ENCODE measurements at regions not wholly inside any gene's neighbourhood (a gene's known extent, or its start where the extent isn't known, plus 50 kb on each side); places are given as distances from the start of the nearest gene placed in this dataset.

- no peak for DNase-seq (ENCODE audit: extremely low read depth in 1 of 2, low read depth in 1 of 2)
Measured at GRCh38 chr13:107866941-107867623, 348.3 kb downstream of the LIG4 start.

GRCh38 chr13:107866032-107866940 is 349.1 kb downstream of the LIG4 start:
- no peak for DNase-seq (ENCODE audit: extremely low read depth in 1 of 2, low read depth in 1 of 2)

DNA sequence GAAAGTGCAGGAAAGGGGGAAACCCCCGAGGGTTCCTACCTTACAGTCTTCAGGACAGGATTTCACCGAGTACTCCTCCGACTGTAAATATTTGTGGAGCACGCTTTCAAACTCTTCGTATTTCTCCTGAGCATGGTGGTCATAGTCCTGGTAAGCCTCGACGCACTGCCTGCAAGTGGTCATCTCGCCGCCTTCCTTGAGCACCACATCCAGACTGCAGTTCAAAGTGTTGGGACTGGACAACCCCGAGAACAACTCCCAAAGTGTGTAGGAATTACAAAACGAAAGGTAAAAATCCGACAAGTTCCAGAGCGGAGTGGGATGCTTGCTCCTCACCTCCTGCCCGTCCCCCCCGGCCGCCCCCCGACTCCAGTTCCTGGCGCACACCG is 349.7 kb downstream of the LIG4 start:
- DNase-seq (ENCODE audit: extremely low read depth in 1 of 2, low read depth in 1 of 2), result no peak

DNA sequence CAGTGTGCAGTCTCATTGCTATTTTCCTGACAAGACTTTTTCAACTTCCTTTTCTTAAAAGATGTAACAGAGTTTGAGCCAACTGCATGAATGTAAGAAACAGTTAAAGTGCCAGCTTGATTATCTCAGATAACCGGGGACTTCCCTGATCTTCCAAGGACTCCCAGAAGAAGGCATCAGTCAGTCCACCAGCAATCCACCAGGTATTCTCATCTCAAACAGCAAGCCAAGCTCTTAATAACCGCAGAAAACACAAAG is 350.1 kb downstream of the LIG4 start:
- DNase-seq (ENCODE audit: extremely low read depth in 1 of 2, low read depth in 1 of 2), result no peak

DNA sequence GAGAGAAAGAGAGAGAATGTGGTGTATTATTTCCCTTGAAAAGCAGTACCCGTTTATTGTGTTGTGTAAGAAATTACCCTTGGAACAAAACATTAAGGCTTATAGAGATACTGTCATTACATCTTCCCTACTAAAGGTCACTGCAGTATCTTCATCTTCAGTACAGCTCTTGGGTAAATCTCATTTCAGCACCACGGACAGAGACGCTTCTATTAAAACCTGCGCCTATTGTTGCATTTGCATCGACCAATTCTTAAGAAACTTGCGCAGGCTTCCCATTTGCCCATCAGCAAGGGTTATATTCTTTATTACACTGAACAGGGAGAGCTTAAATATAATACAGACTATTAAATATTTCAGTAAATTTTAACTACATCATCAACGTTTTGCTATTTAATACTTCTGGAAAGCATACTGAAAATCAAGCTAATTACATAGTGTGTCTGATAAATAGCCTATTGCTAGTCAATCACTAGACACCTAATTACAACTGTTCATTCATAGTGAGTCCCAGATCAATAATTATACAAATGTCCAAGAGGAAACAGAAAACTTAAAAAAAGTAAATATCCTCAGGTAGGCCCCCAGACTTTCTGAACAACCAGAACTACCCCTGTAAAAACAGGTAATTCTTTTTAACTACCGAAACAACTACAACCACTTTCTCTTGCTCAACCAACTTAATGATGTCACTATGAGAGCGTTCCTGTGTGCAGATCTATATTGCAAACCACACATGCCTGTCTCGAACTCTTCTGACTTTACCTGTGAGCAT is 350.6 kb downstream of the LIG4 start:
- no peak for DNase-seq (ENCODE audit: extremely low read depth in 1 of 2, low read depth in 1 of 2)

DNA sequence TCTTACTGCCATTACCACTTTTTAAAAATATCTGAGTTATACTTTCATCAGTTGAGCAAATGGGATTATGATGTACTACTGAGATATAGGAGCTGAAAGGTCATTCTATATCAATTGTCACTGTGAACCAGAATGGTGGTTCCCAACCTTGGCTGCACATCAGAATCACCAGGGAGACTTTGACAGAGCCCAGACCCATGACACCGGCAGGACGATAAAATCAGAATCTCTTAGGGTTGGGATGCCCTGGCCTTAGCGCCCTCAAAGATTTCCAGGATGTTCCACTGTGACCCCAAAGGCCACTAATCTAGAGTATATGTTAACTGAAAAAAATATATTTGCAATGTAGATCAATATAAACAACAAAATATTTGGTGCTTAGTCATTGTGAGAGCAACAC is 355.1 kb downstream of the LIG4 start:
- DNase-seq (ENCODE audit: extremely low read depth in 1 of 2, low read depth in 1 of 2), result no peak

DNA sequence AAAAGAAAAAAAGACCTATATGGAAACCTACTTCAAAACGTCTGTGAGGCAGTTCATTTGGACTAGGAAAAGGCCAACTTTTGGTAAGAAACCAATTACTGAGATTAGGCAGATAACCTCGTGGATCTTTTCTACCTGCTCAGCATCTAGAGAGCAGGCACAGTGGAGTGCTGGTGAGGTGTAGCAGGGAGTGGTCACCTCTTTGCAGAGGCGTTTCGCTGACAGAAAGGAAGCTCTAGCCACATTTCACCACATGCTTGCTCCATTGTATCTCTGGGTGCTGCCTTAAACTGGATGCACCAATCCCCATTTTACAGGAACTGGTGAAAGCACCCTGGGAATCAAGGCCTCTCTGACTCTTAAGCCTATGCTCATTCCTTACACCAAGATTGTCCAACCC is 360.5 kb downstream of the LIG4 start:
- DNase-seq (ENCODE audit: extremely low read depth in 1 of 2, low read depth in 1 of 2), result no peak

DNA sequence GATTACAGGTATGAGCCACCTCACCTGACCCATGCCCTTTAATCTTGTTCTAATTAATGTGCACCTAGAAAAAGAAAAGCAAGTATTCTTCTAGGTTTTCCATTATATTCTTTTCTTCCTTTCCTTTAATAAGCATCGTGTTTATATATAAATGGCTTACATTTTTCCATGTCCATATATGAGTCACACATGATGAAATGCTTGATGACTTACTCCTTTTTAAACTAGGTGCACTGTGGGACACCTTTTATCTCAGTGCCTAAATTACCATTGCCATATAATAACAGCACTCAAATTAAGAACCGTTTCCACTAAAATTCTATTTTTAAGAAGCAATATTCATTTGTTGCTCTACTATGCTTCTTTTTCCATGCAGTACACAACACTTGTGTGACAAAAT is 363.3 kb downstream of the LIG4 start:
- no peak for DNase-seq (ENCODE audit: extremely low read depth in 1 of 2, low read depth in 1 of 2)

DNA sequence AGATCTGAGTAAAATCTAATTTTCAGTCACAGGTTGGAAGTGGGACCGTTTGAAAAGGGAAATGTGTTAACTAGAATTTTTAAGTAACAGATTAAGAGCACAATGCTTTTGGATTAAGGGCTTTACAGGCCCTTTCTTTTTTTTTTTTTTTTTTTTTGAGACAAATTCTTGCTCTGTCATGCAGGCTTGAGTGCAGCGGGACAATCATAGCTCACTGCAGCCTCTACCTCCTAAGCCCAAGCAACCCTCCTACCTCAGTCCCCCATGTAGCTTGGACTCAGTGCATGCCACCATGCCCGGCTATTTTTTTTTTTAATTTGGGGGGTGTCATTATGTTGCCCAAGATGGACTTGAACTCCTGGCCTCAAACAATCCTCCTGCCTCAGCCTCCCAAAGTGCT is 363.7 kb downstream of the LIG4 start:
- no peak for DNase-seq (ENCODE audit: extremely low read depth in 1 of 2, low read depth in 1 of 2)

DNA sequence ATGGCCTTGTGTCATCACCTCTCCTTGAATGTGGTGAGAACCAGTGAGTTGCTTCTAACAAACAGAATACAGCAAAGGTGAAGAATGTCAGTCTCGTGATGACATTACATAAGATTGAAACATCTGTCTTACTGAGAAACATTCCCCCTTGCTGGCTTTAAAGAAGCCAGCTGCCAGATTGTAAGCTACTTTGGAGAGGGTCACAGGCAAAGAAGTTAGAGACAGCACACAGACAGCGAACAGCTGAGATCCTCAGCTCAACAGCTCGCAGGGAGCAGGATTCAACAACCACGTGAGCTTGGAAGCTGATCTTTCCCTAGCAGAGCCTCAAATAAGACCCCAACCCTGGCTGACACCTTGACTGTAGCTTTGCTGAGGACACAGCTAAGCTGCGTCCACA is 367.9 kb downstream of the LIG4 start:
- no peak for DNase-seq (ENCODE audit: extremely low read depth in 1 of 2, low read depth in 1 of 2)

- no peak for DNase-seq (ENCODE audit: extremely low read depth in 1 of 2, low read depth in 1 of 2)
Measured at GRCh38 chr13:107846642-107847041, 368.7 kb downstream of the LIG4 start.

GRCh38 chr13:107845911-107846310 is 369.4 kb downstream of the LIG4 start:
- DNase-seq (ENCODE audit: extremely low read depth in 1 of 2, low read depth in 1 of 2), result no peak

DNA sequence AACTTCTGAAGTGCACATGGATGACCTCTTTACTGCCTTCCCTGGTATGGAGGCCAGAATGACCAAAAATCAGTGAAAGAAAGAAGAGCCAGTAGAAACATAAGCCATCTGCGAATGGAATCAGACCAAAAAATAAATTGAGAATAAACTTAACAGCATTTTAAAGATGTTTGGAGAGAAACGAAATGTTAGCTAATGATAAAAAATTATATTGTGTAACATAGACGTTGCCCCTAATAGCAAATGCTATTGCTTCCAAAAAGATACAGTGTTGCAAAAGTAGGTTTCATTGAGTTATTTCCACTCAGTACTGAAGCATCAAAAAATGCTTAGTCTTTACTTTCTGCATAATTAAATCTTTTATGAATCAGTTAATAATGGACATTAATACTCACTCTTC is 371.7 kb downstream of the LIG4 start:
- no peak for DNase-seq (ENCODE audit: extremely low read depth in 1 of 2, low read depth in 1 of 2)

DNA sequence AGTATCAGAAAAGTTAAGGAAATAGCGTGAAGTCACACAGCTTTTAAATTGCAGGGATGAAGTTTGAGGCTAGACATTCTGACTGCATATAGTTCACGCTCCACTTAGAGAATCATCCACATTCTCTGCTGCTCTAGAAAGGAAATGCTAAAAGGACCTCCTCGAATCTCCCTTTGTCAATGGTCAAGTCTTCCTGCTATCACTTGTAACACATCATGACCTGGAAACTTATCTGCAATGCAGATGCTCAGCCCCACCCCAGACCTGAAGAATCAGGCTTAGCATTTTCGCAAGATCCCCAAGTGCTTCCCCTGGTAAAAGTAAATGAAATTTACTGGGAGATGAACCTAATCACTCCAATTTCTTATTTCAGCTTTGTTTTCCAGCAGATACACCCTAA is 372.1 kb downstream of the LIG4 start:
- DNase-seq (ENCODE audit: extremely low read depth in 1 of 2, low read depth in 1 of 2), result no peak

DNA sequence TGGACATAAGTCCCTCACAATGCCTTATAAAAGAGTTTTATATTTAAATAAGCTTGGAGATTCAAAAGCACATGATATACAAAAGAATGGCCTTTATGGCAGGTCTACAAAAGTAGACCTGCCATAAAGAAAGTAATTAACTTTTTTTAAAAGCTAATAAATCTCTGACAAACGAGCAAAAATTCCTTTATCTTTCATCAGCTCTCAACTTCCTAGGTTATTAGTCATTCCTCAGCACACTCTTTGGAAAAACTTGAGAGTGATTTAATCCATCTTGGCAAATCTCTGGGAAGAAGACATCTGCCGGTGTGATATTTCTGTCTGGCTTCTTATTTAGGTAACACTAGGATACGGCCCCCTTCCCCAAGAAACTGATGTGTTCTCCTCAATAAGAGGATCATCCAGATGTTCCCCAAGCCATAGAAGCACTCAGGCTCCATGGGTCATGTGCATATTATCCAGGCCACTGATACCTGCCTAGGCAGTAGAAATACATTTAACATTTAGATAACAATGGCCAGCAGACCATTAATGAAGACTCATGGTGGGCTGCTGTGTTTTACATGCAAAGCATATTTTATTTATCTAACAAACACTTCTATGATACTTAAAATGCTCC is 372.7 kb downstream of the LIG4 start:
- DNase-seq (ENCODE audit: extremely low read depth in 1 of 2, low read depth in 1 of 2), result no peak

DNA sequence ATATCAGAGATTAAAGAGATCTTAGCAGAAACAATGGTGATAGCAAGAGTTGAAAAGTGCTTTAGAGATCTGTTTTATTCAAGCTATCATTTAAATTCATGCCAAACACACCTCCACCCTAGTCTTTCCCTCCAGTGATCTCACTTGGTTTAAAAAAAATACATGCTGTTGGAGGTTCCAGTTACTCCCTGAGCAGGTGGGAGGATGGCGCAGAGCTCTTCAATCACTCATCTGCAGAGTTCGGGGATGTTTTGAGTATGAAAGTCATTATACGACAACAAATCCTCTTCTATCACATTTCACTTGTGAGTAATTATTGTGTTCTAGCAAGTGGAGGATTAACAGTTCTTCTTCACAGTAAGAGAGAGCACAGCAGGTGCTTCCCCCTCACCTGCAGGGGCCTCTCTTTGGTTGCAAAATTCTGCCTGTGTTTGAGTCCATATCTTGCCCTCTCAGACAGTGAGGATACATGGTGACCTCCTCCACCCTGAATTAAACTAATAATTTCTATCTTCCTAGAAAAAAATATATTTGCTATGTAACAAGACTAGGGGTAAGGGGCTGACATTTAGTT is 376.7 kb downstream of the LIG4 start:
- DNase-seq (ENCODE audit: extremely low read depth in 1 of 2, low read depth in 1 of 2), result no peak

GRCh38 chr13:107836685-107837084 is 378.7 kb downstream of the LIG4 start:
- no peak for DNase-seq (ENCODE audit: extremely low read depth in 1 of 2, low read depth in 1 of 2)

- DNase-seq (ENCODE audit: extremely low read depth in 1 of 2, low read depth in 1 of 2), result no peak
Measured at GRCh38 chr13:107835339-107836018, 379.9 kb downstream of the LIG4 start.

- no peak for DNase-seq (ENCODE audit: extremely low read depth in 1 of 2, low read depth in 1 of 2)
Measured at GRCh38 chr13:107834717-107835116, 380.6 kb downstream of the LIG4 start.

GRCh38 chr13:107834281-107834680 is 381.1 kb downstream of the LIG4 start:
- DNase-seq (ENCODE audit: extremely low read depth in 1 of 2, low read depth in 1 of 2), result no peak
